WERI-Rb-1 (cell line): ENCODE measurements at regions not wholly inside any gene's neighbourhood (a gene's known extent, or its start where the extent isn't known, plus 50 kb on each side); places are given as distances from the start of the nearest gene placed in this dataset.

Experiments used
- DNase-seq: peaks from one replicate; pipeline ENCODE4 v3.0.0-alpha.2; 2020
- H3K27ac ChIP-seq: fragments of 250-450 bp; sonication (Bioruptor Pico); 2 replicates; pipeline ENCODE4 v1.5.1; 2020; ENCODE audit warnings: mild to moderate bottlenecking, moderate library complexity
- H3K27me3 ChIP-seq: fragments of 250-450 bp; sonication (Bioruptor Pico); 2 replicates; pipeline ENCODE4 v1.5.1; 2021; ENCODE audit warnings: mild to moderate bottlenecking, low read depth, moderate library complexity; ENCODE audit not compliant: insufficient read depth, severe bottlenecking
- H3K36me3 ChIP-seq: fragments of 250-450 bp; sonication (Bioruptor Pico); 2 replicates; pipeline ENCODE4 v1.5.1; 2020; ENCODE audit warnings: mild to moderate bottlenecking, moderate library complexity
- H3K4me3 ChIP-seq: 2 replicates; pipeline ENCODE4 v1.5.1; 2011; ENCODE audit warnings: low read depth, mild to moderate bottlenecking, control low read depth, low read length
- H3K9me3 ChIP-seq: fragments of 250-450 bp; sonication (Bioruptor Pico); 2 replicates; pipeline ENCODE4 v1.5.1; 2021; ENCODE audit warnings: mild to moderate bottlenecking, moderate library complexity; ENCODE audit not compliant: severe bottlenecking
- CTCF ChIP-seq: IDR thresholded peaks from 2 replicates; pipeline ENCODE4 v1.5.1; 2011; ENCODE audit warnings: low read depth, mild to moderate bottlenecking, control low read depth, inconsistent platforms, low read length

GRCh38 chr7:125247514-125248098 is 318.0 kb upstream of the POT1 start:
- H3K4me3 ChIP-seq = no peak overlapping the region

GRCh38 chr7:125246706-125247105 is 317.1 kb upstream of the POT1 start:
- no peaks in the 10 kb centered on the region for H3K27me3 ChIP-seq
- TF ChIP-seq CTCF = no peak
- DNase-seq = no peak
- no peak overlapping the region for H3K4me3 ChIP-seq
- H3K9me3 ChIP-seq = no peaks in the 10 kb centered on the region
- no peak overlapping the region for H3K27ac ChIP-seq
- no peaks in the 10 kb centered on the region for H3K36me3 ChIP-seq

More at GRCh38 chr7:125247514-125248098, 318.0 kb upstream of the POT1 start:
- Histone ChIP-seq H3K27ac (no peak overlapping the region), H3K36me3 (no peaks in the 10 kb centered on the region), H3K9me3 (no peaks in the 10 kb centered on the region), H3K27me3 (no peaks in the 10 kb centered on the region)
- no peak for DNase-seq
- no peak for TF ChIP-seq CTCF

GRCh38 chr7:125241548-125241947 is 311.9 kb upstream of the POT1 start:
- Histone ChIP-seq H3K27me3 (no peaks in the 10 kb centered on the region), H3K27ac (no peak overlapping the region), H3K9me3 (no peaks in the 10 kb centered on the region), H3K4me3 (no peak overlapping the region), H3K36me3 (no peaks in the 10 kb centered on the region)
- no peak for TF ChIP-seq CTCF
- DNase-seq = no peak

DNA sequence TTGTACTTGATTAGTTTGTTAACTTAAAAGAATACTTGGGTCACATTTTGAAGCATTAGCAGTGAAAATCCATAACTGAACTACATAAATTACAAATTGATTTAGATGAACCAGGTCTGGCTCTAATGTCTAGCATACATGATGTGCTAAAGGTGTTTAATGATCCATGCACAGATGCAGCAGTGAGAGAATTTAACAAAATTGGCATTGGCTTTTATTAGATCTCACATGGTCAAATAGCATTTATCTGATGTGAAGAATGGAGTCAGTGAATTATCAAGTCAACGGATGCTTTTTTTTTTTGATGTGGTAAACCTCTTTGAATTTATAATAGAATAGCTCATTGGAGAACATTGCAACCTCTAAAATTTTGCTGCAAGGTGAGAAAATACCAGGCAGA is 293.0 kb upstream of the POT1 start:
- no peak for DNase-seq
- Histone ChIP-seq H3K4me3 (no peak overlapping the region), H3K27me3 (no peaks in the 10 kb centered on the region), H3K9me3 (no peaks in the 10 kb centered on the region), H3K36me3 (no peaks in the 10 kb centered on the region), H3K27ac (no peak overlapping the region)
- no peak for TF ChIP-seq CTCF

DNA sequence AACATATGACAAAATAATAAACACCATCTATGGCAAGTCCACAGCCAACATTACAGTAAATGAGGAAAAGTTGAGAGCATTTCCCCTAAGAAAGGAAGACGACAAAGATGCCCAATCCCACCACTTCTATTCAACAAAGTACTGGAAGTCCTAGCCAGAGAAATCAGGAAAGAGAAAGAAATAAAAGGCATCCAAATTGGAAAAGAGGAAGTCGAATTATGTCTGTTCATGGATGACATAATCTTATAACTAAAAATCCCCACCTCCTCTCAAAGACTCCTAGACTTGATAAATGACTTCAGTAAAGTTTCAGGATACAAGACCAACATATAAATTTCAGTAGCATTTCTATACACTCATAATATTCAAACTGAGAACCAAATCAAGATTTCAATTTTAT is 288.5 kb upstream of the POT1 start:
- Histone ChIP-seq H3K27ac (no peak overlapping the region), H3K9me3 (no peaks in the 10 kb centered on the region), H3K36me3 (no peaks in the 10 kb centered on the region), H3K27me3 (no peaks in the 10 kb centered on the region), H3K4me3 (no peak overlapping the region)
- TF ChIP-seq CTCF = no peak
- no peak for DNase-seq

DNA sequence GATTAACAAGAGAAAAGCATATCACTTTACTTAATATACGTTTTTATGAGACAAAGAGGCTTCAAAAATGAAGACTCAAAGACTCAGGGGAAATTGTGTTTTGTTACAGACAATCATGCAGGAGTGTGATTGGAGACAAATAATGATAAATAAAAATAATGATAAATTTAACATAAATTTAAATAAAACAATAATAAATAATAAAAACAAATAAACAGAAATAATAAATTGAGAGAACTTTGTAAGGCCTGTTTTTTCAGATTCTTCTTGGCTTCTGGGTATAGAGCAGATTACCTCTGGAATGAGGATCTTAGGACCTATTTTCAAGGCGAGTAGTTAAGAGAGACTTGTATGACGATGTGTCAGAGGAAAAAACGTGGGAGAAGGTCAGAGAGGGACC is 271.4 kb upstream of the POT1 start:
- no peaks in the 10 kb centered on the region for H3K27me3 ChIP-seq
- TF ChIP-seq CTCF = no peak
- H3K9me3 ChIP-seq = no peaks in the 10 kb centered on the region
- DNase-seq = no peak
- H3K4me3 ChIP-seq = no peak overlapping the region
- no peaks in the 10 kb centered on the region for H3K36me3 ChIP-seq
- no peak overlapping the region for H3K27ac ChIP-seq
